ENCODE measurements at regions not wholly inside any gene's neighbourhood (a gene's known extent, or its start where the extent isn't known, plus 50 kb on each side); places are given as distances from the start of the nearest gene placed in this dataset.

GRCh38 chr4:125832161-125832560 lies 517.4 kb downstream of the FAT4 start:
- H3K27me3 Mint-ChIP-seq (ENCODE audit: unreplicated experiment): no peaks in the 10 kb centered on the region
- H3K27ac Mint-ChIP-seq (ENCODE audit: unreplicated experiment): no peak overlapping the region
- peaks cover 3% of the 10 kb centered on the region for H3K4me1 Mint-ChIP-seq (ENCODE audit: unreplicated experiment)
- H3K4me3 Mint-ChIP-seq (ENCODE audit: unreplicated experiment): no peak overlapping the region
- TF ChIP-seq, protein P1, sequence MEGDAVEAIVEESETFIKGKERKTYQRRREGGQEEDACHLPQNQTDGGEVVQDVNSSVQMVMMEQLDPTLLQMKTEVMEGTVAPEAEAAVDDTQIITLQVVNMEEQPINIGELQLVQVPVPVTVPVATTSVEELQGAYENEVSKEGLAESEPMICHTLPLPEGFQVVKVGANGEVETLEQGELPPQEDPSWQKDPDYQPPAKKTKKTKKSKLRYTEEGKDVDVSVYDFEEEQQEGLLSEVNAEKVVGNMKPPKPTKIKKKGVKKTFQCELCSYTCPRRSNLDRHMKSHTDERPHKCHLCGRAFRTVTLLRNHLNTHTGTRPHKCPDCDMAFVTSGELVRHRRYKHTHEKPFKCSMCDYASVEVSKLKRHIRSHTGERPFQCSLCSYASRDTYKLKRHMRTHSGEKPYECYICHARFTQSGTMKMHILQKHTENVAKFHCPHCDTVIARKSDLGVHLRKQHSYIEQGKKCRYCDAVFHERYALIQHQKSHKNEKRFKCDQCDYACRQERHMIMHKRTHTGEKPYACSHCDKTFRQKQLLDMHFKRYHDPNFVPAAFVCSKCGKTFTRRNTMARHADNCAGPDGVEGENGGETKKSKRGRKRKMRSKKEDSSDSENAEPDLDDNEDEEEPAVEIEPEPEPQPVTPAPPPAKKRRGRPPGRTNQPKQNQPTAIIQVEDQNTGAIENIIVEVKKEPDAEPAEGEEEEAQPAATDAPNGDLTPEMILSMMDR (IDR thresholded peaks at IDR 0.05; ENCODE audit: unreplicated experiment): no peak
- no peaks in the 10 kb centered on the region for H3K36me3 Mint-ChIP-seq (ENCODE audit: low read depth, unreplicated experiment)
- DNase-seq (ENCODE audit: low spot score): no peak
- no peaks in the 10 kb centered on the region for H3K9me3 Mint-ChIP-seq (ENCODE audit: unreplicated experiment)

DNA sequence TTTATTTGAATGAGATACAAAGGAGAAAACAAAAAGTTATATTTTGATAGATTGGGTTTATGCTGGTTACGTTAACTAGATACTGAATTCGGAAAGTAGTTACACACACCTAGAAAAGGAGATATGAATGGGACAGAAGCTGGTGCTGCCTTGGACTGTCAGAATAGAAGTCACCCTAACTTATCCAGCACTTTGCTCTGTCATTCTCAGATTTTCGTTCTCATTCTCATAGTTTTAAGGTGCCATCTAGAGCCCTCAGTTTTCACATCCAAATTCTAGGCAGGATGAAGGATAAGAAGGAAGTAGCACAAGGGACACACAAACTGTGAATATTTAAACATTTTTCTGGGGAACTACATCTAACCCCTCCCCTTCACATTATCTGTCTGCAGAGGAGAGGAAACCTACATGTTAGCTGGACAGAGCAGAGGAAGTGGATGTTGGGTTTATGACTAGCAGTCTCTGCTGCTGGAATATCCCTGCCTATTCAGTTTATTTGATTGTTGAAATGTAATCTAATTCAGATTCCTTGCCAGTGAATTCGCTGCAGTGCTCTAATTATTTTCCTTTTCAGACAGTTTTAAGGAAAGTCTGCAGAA lies 521.9 kb downstream of the FAT4 start:
- H3K9me3 Mint-ChIP-seq (ENCODE audit: unreplicated experiment): no peaks in the 10 kb centered on the region
- H3K4me1 Mint-ChIP-seq (ENCODE audit: unreplicated experiment): peaks cover 3% of the 10 kb centered on the region
- H3K36me3 Mint-ChIP-seq (ENCODE audit: low read depth, unreplicated experiment): no peaks in the 10 kb centered on the region
- H3K27me3 Mint-ChIP-seq (ENCODE audit: unreplicated experiment): no peaks in the 10 kb centered on the region
- H3K4me3 Mint-ChIP-seq (ENCODE audit: unreplicated experiment): no peak overlapping the region
- TF ChIP-seq, protein P1 (IDR thresholded peaks at IDR 0.05; ENCODE audit: unreplicated experiment): no peak
- H3K27ac Mint-ChIP-seq (ENCODE audit: unreplicated experiment): no peak overlapping the region
- no peak for DNase-seq (ENCODE audit: low spot score)

DNA sequence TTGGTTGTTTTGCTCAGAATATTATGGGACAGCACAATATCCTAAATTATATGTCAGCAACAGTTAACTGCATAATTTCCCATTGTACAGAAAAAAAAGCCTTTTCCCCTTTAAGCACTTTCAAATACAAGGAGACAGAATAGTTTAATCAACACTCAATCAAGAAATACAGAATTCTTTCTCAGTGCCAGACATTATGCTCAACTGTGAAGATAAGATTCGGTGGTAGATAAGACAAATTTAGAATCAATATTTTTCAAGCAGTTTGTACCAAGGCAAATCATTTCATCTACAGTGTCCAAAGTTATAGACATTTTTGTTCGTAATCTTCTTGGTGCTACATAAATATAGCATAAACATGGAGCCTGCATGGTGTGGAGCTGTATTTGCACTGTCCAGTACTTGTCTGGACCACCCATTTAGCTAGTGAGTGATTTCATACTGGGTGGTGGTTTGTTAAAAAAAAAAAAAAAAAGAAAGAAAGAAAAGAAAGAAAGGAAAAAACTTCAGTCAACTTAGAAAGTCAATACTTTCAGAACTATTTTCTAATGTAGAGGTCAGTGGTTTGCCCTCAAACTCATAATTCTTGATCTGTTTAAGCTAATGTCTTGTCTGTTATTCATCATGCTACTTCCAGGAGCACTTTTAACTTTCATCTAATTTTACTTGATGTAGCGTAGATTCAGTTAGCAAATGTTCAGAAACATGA lies 522.9 kb downstream of the FAT4 start:
- H3K27me3 Mint-ChIP-seq (ENCODE audit: unreplicated experiment): no peaks in the 10 kb centered on the region
- peaks cover 3% of the 10 kb centered on the region for H3K4me1 Mint-ChIP-seq (ENCODE audit: unreplicated experiment)

GRCh38 chr4:125838202-125838601 lies 523.4 kb downstream of the FAT4 start:
- Mint-ChIP-seq H3K36me3 (ENCODE audit: low read depth, unreplicated experiment) (no peaks in the 10 kb centered on the region), H3K27me3 (ENCODE audit: unreplicated experiment) (no peaks in the 10 kb centered on the region), H3K4me3 (ENCODE audit: unreplicated experiment) (no peak overlapping the region), H3K4me1 (ENCODE audit: unreplicated experiment) (peaks cover 3% of the 10 kb centered on the region), H3K9me3 (ENCODE audit: unreplicated experiment) (no peaks in the 10 kb centered on the region), H3K27ac (ENCODE audit: unreplicated experiment) (no peak overlapping the region)
- TF ChIP-seq, protein P1 (IDR thresholded peaks at IDR 0.05; ENCODE audit: unreplicated experiment): no peak
- DNase-seq (ENCODE audit: low spot score): no peak

More for the DNA sequence above, 522.9 kb downstream of the FAT4 start:
- H3K36me3 Mint-ChIP-seq (ENCODE audit: low read depth, unreplicated experiment): no peaks in the 10 kb centered on the region
- TF ChIP-seq, protein P1 (IDR thresholded peaks at IDR 0.05; ENCODE audit: unreplicated experiment): no peak
- DNase-seq (ENCODE audit: low spot score): no peak
- no peak overlapping the region for H3K27ac Mint-ChIP-seq (ENCODE audit: unreplicated experiment)
- H3K9me3 Mint-ChIP-seq (ENCODE audit: unreplicated experiment): no peaks in the 10 kb centered on the region
- no peak overlapping the region for H3K4me3 Mint-ChIP-seq (ENCODE audit: unreplicated experiment)

DNA sequence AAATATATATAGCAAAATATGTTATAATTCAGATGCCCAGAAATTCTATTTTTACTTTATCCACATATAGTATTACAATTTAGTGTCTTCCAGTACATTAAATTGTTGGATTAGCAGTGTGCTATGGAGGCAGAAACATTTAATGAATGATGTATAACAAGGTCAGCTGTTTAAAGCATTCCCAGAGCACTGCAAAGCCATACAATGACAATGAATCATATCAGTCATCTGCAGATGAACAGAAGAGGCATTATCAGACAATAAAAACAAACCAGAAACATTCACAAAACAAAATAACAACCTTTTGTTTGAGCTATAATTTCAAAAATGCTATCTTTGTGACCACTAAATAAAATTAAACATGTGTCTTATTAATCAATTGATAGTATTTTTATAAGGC lies 524.2 kb downstream of the FAT4 start:
- H3K9me3 Mint-ChIP-seq (ENCODE audit: unreplicated experiment): no peaks in the 10 kb centered on the region
- H3K36me3 Mint-ChIP-seq (ENCODE audit: low read depth, unreplicated experiment): no peaks in the 10 kb centered on the region
- H3K27me3 Mint-ChIP-seq (ENCODE audit: unreplicated experiment): no peaks in the 10 kb centered on the region
- peaks cover 3% of the 10 kb centered on the region for H3K4me1 Mint-ChIP-seq (ENCODE audit: unreplicated experiment)
- no peak overlapping the region for H3K4me3 Mint-ChIP-seq (ENCODE audit: unreplicated experiment)
- TF ChIP-seq, protein P1 (IDR thresholded peaks at IDR 0.05; ENCODE audit: unreplicated experiment): no peak
- H3K27ac Mint-ChIP-seq (ENCODE audit: unreplicated experiment): no peak overlapping the region
- DNase-seq (ENCODE audit: low spot score): no peak
